ENCODE measurements at regions not wholly inside any gene's neighbourhood (a gene's known extent, or its start where the extent isn't known, plus 50 kb on each side); places are given as distances from the start of the nearest gene placed in this dataset.
A peak's percentile ranks its signal among the peaks of the same experiment; 100 is the strongest.
"Not testable (repeated sequence)": the region's sequence is repeated elsewhere in the genome, so short reads cannot be mapped to it uniquely, and the experiment has no call there.

GRCh38 chr16:29182940-29183868 is 198.4 kb downstream of the LAT start:
- H3K9me3 Mint-ChIP-seq, ATAC-seq, H3K4me3 Mint-ChIP-seq, H3K27ac Mint-ChIP-seq, H3K27me3 Mint-ChIP-seq, H3K36me3 Mint-ChIP-seq: not testable (repeated sequence)
- H3K4me1 Mint-ChIP-seq: peaks cover 11% of the 10 kb centered on the region

- no peaks in the 10 kb centered on the region for H3K36me3 Mint-ChIP-seq
- no peak for ATAC-seq
- H3K9me3 Mint-ChIP-seq: no peaks in the 10 kb centered on the region
- no peak overlapping the region for H3K4me3 Mint-ChIP-seq
- H3K27ac Mint-ChIP-seq: no peak overlapping the region
- H3K4me1 Mint-ChIP-seq: peaks cover 11% of the 10 kb centered on the region
- no peaks in the 10 kb centered on the region for H3K27me3 Mint-ChIP-seq
Observed at GRCh38 chr16:29182501-29182900, 197.6 kb downstream of the LAT start.

GRCh38 chr16:29181921-29182411 is 197.1 kb downstream of the LAT start:
- peaks cover 11% of the 10 kb centered on the region for H3K4me1 Mint-ChIP-seq
- peak; percentile 54 for ATAC-seq
- not testable (repeated sequence) for H3K4me3 Mint-ChIP-seq, H3K36me3 Mint-ChIP-seq, H3K27me3 Mint-ChIP-seq, H3K9me3 Mint-ChIP-seq, H3K27ac Mint-ChIP-seq

GRCh38 chr16:29181254-29181780 is 196.5 kb downstream of the LAT start:
- not testable (repeated sequence) for ATAC-seq, H3K9me3 Mint-ChIP-seq, H3K27me3 Mint-ChIP-seq, H3K4me3 Mint-ChIP-seq, H3K27ac Mint-ChIP-seq, H3K36me3 Mint-ChIP-seq
- H3K4me1 Mint-ChIP-seq: peaks cover 11% of the 10 kb centered on the region

GRCh38 chr16:29180206-29180600 is 195.4 kb downstream of the LAT start:
- not testable (repeated sequence) for ATAC-seq, H3K27ac Mint-ChIP-seq
- peaks cover 11% of the 10 kb centered on the region for H3K4me1 Mint-ChIP-seq

GRCh38 chr16:29179401-29180205 is 194.8 kb downstream of the LAT start:
- not testable (repeated sequence) for H3K27me3 Mint-ChIP-seq, H3K36me3 Mint-ChIP-seq, H3K4me3 Mint-ChIP-seq, H3K9me3 Mint-ChIP-seq, ATAC-seq, H3K27ac Mint-ChIP-seq
- H3K4me1 Mint-ChIP-seq: peaks cover 11% of the 10 kb centered on the region

More at GRCh38 chr16:29180206-29180600, 195.4 kb downstream of the LAT start:
- H3K9me3 Mint-ChIP-seq, H3K27me3 Mint-ChIP-seq, H3K4me3 Mint-ChIP-seq, H3K36me3 Mint-ChIP-seq: not testable (repeated sequence)

- not testable (repeated sequence) for H3K4me3 Mint-ChIP-seq, ATAC-seq
Observed at GRCh38 chr16:29177888-29178726, 193.3 kb downstream of the LAT start.

GRCh38 chr16:29177203-29177887 is 192.5 kb downstream of the LAT start:
- not testable (repeated sequence) for H3K27ac Mint-ChIP-seq, ATAC-seq, H3K9me3 Mint-ChIP-seq, H3K4me3 Mint-ChIP-seq, H3K27me3 Mint-ChIP-seq
- Mint-ChIP-seq H3K36me3 (peaks cover 18% of the 10 kb centered on the region), H3K4me1 (peaks cover 11% of the 10 kb centered on the region)

More at GRCh38 chr16:29177888-29178726, 193.3 kb downstream of the LAT start:
- H3K27me3 Mint-ChIP-seq, H3K9me3 Mint-ChIP-seq, H3K27ac Mint-ChIP-seq: not testable (repeated sequence)
- Mint-ChIP-seq H3K4me1 (peaks cover 11% of the 10 kb centered on the region), H3K36me3 (peaks cover 10% of the 10 kb centered on the region)

- H3K36me3 Mint-ChIP-seq: peaks cover 23% of the 10 kb centered on the region
- not testable (repeated sequence) for H3K9me3 Mint-ChIP-seq, H3K27ac Mint-ChIP-seq, ATAC-seq, H3K27me3 Mint-ChIP-seq, H3K4me3 Mint-ChIP-seq, H3K4me1 Mint-ChIP-seq
Observed at GRCh38 chr16:29176822-29177202, 192.0 kb downstream of the LAT start.

- H3K27me3 Mint-ChIP-seq, ATAC-seq, H3K4me3 Mint-ChIP-seq, H3K27ac Mint-ChIP-seq, H3K4me1 Mint-ChIP-seq, H3K9me3 Mint-ChIP-seq: not testable (repeated sequence)
- peaks cover 26% of the 10 kb centered on the region for H3K36me3 Mint-ChIP-seq
Observed at GRCh38 chr16:29176154-29176470, 191.3 kb downstream of the LAT start.

- peaks cover 26% of the 10 kb centered on the region for H3K36me3 Mint-ChIP-seq
- H3K4me3 Mint-ChIP-seq, H3K4me1 Mint-ChIP-seq, H3K27me3 Mint-ChIP-seq, H3K27ac Mint-ChIP-seq, ATAC-seq, H3K9me3 Mint-ChIP-seq: not testable (repeated sequence)
Observed at GRCh38 chr16:29175411-29176153, 190.7 kb downstream of the LAT start.

- H3K9me3 Mint-ChIP-seq, ATAC-seq, H3K4me1 Mint-ChIP-seq, H3K27me3 Mint-ChIP-seq, H3K4me3 Mint-ChIP-seq, H3K27ac Mint-ChIP-seq: not testable (repeated sequence)
- H3K36me3 Mint-ChIP-seq: peaks cover 35% of the 10 kb centered on the region
Observed at GRCh38 chr16:29173371-29174305, 188.8 kb downstream of the LAT start.

- not testable (repeated sequence) for H3K4me3 Mint-ChIP-seq, H3K27ac Mint-ChIP-seq, H3K9me3 Mint-ChIP-seq, H3K27me3 Mint-ChIP-seq, ATAC-seq, H3K4me1 Mint-ChIP-seq
- H3K36me3 Mint-ChIP-seq: peaks cover 44% of the 10 kb centered on the region
Observed at GRCh38 chr16:29172098-29172724, 187.4 kb downstream of the LAT start.
